ENCODE measurements at regions not wholly inside any gene's neighbourhood (a gene's known extent, or its start where the extent isn't known, plus 50 kb on each side); places are given as distances from the start of the nearest gene placed in this dataset.
A peak's percentile ranks its signal among the peaks of the same experiment; 100 is the strongest.

DNA sequence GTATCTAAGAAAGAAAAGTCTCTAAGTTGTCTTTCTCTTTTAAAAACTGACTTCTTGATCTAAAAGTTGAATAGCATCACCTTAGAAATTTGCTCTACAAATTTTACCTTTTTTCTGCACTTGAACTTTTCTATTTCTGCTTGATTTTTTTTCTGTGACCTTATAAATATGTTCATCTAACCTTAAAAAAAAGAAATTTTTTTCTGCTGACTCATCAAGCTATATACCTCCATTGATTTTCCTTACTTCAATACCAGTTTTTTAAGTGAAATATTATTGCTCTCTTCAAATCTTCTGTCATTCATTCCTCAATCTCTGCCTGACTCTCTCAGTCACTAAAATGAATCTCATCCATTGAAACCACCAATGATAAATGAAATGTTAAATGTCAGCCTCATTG lies 910.1 kb downstream of the GALC start:
- no peak for DNase-seq

GRCh38 chr14:87081004-87081403 lies 912.0 kb downstream of the GALC start:
- DNase-seq: no peak

- DNase-seq: no peak
Measured at GRCh38 chr14:87080146-87080545, 912.8 kb downstream of the GALC start.

DNA sequence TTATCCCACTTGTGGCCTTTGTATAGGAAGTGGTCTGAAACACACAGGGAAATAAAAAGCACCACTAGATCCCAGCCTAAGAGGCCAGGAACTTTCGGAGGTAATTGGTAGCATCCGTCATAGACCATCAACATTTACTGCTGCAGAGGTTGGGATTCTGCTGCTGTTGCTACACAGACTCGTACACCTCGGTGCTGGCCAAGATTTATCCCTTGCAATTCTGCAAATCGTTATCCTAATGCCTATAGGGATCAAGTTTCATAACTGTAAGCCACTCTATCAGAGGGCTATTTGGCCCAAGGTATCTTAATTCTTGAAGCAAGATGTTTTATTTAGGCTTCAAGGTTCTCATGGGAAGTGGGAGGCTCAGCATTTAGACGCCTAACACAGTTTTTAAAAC lies 913.6 kb downstream of the GALC start:
- no peak for DNase-seq

DNA sequence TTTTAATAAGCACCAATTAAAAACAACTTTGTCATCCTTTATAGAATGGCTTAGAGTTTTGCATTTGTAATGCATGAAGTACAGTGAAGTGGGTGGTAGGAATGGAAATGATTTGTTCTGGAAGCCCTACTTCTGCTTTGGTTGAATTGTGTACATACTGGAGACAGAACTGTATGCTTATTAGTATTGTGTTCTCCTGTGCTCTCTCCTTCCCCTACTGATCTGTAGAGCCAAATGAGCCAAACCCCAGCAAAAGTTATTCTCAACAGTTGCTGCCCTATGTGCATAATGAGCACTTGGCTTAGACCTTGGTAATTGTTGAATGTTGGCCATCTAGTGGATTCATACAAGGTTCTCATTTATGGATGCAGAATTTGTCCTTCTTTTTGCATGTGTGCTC lies 916.1 kb downstream of the GALC start:
- DNase-seq: no peak

DNA sequence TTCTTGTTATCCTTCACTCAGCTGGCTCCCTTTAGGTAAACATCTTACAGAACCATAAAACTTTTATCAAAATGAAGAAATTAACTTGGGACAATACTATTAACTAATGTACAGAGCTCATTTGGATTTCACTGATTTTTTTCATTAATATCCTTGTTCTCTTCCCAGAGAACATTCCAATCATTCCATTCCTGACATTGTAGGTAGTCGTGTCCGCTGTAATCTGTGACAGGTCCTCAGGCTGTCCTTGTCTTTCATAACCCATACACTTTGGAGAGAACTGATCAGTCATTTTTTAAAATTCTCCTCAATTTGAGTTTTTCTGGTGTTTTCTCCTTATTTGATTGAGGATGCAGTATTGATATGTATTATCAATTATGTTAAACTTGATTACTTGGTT lies 916.8 kb downstream of the GALC start:
- no peak for DNase-seq

- DNase-seq: no peak
Measured at GRCh38 chr14:87073880-87074570, 919.0 kb downstream of the GALC start.

- no peak for DNase-seq
Measured at GRCh38 chr14:87067591-87067990, 925.4 kb downstream of the GALC start.

DNA sequence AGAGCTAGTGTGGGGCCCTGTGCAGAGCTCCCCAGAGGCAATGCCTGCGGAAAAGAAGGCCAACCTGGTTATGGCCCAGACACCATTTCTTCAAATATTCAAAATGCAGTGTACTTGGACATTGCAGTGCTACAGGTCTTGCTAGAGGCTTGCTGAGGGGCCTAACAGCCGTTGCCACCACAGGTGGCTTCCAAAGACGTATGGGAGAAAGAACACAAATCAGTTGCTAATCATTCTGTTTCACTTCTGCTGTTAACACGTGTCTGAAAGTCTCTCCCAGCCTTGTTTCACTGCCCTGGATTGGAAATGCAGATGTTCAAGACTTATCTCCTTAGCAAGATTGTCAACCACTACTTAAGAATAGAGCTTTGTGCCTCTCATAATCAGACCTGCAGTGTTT lies 925.9 kb downstream of the GALC start:
- DNase-seq: no peak

GRCh38 chr14:87066221-87066817 lies 926.7 kb downstream of the GALC start:
- no peak for DNase-seq

- no peak for DNase-seq
Measured at GRCh38 chr14:87065366-87065765, 927.6 kb downstream of the GALC start.

DNA sequence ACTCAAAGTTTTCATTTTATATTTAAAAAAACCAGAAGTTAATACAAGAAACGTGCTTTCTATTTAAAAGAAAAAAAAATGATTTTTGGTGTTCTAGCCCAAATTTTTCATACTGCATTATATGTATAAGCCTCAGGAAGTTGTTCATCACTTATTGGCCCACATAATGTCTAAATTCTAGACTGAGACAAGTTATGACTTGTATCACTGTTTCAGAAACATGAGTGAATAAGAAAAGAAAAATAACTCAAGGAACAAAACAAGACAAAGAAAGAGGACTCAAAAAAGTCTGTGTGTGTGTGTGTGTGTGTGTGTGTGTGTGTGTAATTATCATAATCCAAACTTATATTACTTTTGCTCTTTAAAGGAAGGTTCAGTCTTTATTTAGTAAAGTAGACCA lies 929.8 kb downstream of the GALC start:
- no peak for DNase-seq

GRCh38 chr14:87060405-87060804 lies 932.6 kb downstream of the GALC start:
- no peak for DNase-seq

- DNase-seq: no peak
Measured at GRCh38 chr14:87059060-87059839, 933.7 kb downstream of the GALC start.

DNA sequence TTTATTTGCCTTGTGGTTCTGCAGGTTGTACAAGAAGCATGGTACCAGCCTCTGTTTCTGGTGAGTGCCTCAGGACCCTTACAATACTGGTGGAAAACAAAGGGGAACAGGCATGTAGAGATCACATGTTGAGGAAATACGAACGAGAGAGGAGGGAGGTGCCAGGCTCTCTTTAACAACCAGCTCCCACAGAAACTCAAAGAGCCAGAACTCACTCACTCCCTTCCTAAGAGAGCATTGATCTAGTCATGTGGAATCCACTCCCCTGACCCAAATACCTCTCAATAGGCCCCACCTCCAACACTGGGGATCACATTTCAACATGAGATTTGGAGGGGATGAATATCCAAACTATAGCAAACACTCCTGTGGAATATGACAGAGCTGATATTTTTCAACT lies 938.0 kb downstream of the GALC start:
- no peak for DNase-seq

DNA sequence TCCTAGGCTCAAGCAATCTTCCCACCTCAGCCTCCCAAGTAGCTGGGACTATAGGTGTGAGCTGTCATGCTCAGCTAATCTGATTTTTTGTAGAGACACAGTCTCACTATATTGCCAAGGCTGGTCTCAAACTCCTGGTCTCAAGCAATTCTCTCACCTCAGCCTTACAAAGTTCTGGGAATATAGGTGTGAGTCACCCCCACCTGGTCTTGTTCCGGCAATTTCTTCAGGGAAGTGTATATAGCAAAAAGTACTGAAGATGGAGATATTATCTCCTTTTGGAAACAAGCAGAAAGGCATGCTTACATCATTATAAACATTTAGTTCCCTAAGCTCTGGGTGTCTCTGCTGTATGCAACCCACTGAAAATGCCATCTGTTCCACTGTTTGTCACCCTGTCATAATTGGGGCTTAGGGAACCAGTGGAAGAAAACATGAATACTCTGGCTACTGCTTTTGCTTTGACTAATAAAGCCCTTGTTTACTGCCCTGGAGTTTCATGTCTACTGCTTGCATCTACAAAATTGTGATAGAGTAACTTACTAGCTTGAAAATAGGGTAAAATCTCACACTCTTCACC lies 940.2 kb downstream of the GALC start:
- peak; percentile 85 for DNase-seq

GRCh38 chr14:87050421-87050820 lies 942.6 kb downstream of the GALC start:
- no peak for DNase-seq

DNA sequence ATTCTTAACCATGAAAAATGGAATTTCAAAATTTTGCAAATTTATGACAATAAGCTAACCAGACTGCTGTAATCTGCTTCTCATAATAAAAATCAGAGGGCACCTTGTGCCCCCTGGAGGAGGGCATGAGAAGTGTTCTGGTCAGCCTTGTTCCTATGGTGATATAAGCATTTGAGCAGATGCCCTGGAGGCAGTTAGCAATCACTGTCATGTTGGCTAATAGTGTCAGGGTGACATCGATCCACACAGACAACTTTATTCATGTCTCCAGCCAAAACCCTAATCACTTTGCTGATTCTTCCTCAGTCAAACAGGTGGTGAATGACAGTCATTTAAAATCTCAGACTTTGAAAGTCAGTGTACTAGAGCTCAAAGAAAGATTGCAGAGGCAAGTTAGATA lies 943.0 kb downstream of the GALC start:
- no peak for DNase-seq

DNA sequence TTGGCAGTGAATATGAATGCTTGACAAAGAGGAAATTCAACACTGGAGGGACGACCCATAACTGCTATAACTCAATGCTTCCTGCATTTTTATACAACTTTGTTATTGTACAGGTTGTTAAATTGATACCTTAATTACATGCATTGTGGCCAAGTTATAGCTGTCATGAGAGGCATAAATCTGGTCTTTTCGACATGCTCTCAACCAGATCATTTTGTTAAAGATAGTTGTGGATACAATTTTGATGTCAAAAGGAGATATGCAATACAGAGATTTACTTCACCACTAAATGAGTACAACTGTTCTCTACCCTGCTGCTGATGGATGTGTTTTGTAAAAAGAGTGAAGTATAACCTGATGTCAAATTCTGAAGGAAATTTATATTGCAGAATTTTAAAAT lies 946.0 kb downstream of the GALC start:
- no peak for DNase-seq

GRCh38 chr14:87045956-87046355 lies 947.0 kb downstream of the GALC start:
- DNase-seq: no peak

GRCh38 chr14:87045246-87045645 lies 947.7 kb downstream of the GALC start:
- DNase-seq: no peak

GRCh38 chr14:87044807-87045206 lies 948.2 kb downstream of the GALC start:
- no peak for DNase-seq

DNA sequence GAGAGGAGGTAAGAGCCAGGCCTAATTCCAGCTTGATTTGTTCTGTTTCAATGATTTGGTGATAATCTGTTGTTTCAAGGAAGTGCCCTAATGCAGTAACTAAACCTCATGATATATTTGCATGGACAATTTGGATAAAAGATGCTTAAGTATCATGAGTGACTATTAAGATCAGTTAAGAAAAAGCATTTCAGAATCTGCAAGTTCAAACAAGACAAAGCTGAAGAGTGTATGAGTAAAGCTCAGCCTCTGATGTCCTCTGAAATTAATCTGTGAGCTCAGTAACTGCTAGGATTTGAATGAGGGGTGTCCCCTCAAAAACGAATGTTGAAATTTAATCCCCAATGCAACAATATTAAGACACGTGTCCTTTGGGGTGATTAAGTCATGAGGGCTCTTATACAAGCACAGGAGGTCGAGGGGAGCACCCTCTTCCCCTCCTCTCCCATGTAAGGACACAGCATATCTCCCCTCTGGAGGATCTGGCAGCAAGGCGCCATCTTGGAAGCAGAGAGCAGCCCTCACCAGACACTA lies 949.2 kb downstream of the GALC start:
- DNase-seq: no peak

- no peak for DNase-seq
Measured at GRCh38 chr14:87042354-87042753, 950.6 kb downstream of the GALC start.

Data from NCI-H2171 (cell line).